GM19467 (cell line): ENCODE measurements at regions not wholly inside any gene's neighbourhood (a gene's known extent, or its start where the extent isn't known, plus 50 kb on each side); places are given as distances from the start of the nearest gene placed in this dataset.

ENCODE experiments used
- ATAC-seq: cut with Tn5 transposase; IDR thresholded peaks from one replicate; pipeline ENCODE4 v1.9.1; 2021; ENCODE audit warnings: mild to moderate bottlenecking, moderate library complexity; ENCODE audit not compliant: unreplicated experiment

DNA sequence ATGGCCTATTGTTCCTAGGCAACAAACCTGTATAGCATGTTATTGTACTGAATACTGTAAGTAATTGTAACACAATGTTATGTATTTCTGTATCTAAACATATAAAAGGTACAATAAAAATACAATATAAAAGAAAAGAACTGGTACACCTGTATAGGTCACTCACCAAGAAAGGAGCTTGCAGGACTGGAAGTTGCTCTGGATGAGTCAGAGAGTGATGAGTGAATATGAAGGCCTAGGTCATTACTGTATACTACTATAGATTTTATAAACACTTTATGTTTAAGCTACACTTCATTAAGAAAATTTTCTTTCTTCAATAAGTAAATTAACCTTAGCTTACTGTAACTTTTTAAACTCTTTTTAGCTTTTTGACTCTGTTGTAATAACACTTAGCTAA is 559.9 kb downstream of the PLPP3 start:
- ATAC-seq, result no peak

GRCh38 chr1:56017336-56017735 is 562.0 kb downstream of the PLPP3 start:
- ATAC-seq, result no peak

- ATAC-seq, result no peak
These were observed 575.5 kb downstream of the PLPP3 start for GRCh38 chr1:56003846-56004245.

DNA sequence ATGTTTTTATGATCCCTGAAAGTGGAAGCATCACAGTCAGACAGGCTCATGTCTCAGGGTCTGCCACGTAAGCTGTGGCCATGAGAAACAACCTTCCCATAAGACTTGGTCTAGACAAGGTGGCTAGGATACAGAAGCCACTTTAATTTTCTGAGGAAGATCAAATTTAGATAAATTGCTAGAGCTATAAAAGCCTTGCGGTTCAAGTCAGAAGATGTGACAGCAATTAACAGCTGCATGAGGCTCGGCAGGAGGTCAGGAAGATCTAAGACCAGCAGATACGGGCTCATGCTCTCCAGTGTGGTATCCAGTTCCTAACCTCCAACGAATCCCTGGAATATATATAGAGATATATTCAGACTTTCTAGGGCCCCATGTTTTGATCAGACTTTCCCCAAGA is 577.1 kb downstream of the PLPP3 start:
- no peak for ATAC-seq

- no peak for ATAC-seq
These were observed 578.9 kb downstream of the PLPP3 start for GRCh38 chr1:56000424-56000823.

DNA sequence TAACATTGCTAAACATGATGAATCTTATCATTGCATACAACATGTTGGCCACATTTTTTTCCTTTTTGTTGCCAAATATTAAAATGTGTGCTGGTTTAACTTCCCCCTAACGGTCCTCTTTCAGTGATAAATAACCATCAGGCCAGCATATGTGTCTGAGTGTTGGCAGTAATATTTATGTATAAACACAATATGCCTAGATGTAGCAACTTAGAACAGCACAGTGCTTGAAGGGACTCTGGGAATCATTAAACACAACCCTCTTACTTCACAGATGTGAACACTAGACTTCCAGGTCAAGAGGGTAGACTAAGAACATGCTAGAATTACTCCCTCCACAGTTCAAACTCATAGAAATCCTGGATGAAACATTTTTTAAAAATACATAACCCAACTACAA is 581.8 kb downstream of the PLPP3 start:
- no peak for ATAC-seq

- ATAC-seq, result no peak
These were observed 585.6 kb downstream of the PLPP3 start for GRCh38 chr1:55993646-55994318.

DNA sequence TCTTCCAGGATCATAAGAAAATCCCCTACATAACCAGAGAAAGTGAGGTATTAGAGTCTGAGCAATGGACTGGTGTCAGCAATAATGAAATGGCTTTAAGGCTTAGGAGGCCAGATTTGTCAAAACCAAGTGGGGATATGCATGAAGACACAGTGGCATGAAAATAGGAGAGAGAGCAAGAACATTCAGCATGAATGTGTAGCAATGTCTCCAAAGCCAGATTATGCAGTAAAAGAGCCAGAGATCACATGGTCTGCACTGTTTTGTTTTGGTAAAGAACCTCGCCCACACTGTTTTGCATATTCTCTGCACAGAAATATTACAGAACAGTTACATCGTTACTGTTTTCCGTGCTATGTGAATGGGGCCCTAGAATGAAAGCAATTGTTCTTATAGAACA is 589.4 kb downstream of the PLPP3 start:
- ATAC-seq, result no peak

DNA sequence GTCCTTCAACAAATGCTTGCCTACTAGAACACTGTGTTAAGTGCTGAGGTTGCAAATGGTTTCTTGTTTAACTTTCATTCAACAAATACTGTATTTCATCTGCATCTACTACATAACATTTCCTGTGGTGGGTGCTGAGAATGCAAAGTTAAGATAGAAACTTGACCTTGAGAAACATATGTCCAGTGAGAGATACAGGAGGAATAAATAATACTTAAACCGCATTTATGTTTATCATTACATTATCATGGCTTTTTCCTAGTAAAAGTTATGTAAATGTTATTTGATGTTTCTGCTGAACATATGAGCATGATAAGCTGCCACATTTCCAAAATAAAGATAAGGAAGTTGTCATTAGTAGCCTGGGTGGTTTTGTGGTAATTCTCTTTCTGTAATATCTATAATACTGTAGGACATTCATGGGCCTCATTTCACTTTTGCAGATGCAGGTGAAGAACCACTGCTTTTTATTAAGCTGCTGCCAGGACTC is 590.4 kb downstream of the PLPP3 start:
- ATAC-seq, result no peak

- no peak for ATAC-seq
These were observed 591.7 kb downstream of the PLPP3 start for GRCh38 chr1:55987491-55988249.

- no peak for ATAC-seq
These were observed 593.4 kb downstream of the PLPP3 start for GRCh38 chr1:55986003-55986402.

- ATAC-seq, result no peak
These were observed 598.2 kb downstream of the PLPP3 start for GRCh38 chr1:55981010-55981650.

DNA sequence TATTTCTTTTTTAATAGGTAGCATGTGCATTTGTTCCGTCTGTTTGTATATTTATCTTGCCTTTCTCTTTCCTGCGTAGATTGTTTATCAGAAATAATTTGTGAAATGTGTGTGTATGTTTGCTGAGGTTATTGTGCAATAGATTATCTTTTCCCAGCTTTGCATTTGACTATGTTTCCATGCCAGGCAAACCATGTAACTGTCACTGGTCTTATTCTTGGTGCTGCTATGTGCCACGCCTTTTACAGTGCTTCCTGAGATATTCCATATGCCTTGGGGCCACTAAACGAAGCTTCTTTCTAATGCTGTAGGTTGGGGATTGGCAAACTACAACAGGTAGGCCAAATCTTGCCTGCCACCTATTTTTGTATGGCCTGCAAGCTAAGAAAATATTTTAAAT is 598.8 kb downstream of the PLPP3 start:
- no peak for ATAC-seq

- no peak for ATAC-seq
These were observed 604.5 kb downstream of the PLPP3 start for GRCh38 chr1:55974714-55975441.

GRCh38 chr1:55970526-55971110 is 608.7 kb downstream of the PLPP3 start:
- no peak for ATAC-seq

DNA sequence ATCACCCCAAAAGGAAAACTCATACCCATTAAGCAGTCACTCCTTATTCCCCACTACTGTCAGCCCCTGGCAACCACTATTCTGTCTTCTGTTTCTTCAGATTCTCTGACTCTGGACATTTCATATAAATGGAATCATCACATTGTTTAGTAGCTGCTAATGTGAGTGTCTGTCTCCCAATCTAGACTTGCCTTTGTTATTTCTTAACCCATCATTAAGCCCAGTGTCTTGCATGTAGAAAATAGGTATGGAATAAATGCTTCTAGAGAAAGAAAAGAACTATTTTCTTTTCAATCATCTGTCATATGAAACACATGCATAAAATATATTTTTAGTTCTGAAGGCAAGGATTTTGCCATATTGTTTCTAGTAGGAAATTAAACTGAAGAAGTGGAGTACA is 610.0 kb downstream of the PLPP3 start:
- ATAC-seq, result no peak

GRCh38 chr1:55968661-55969060 is 610.7 kb downstream of the PLPP3 start:
- ATAC-seq, result no peak

- ATAC-seq, result no peak
These were observed 613.3 kb downstream of the PLPP3 start for GRCh38 chr1:55965981-55966461.

DNA sequence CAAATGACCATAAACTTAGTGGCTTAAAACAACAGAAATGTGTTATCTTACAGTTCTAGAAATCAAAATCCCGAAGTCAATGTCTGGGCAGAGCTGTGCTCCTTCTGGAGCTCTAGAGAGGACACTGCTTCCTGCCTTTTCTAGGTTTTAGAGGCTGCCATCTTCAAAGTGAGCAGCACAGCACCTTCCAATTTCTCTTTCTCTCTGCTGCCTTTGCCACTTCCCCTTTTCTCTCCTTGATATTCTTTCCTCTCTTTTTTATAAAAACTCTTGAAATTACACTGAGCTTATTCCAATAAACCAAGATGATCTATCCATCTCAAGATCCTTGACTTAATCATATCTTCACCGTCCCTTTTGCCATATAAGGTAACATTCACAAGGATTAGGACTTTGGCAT is 616.9 kb downstream of the PLPP3 start:
- ATAC-seq, result no peak

- no peak for ATAC-seq
These were observed 620.2 kb downstream of the PLPP3 start for GRCh38 chr1:55959136-55959548.

GRCh38 chr1:55958498-55958897 is 620.9 kb downstream of the PLPP3 start:
- ATAC-seq, result no peak
